Endodermal cell (in vitro differentiated cells): ENCODE measurements at regions not wholly inside any gene's neighbourhood (a gene's known extent, or its start where the extent isn't known, plus 50 kb on each side); places are given as distances from the start of the nearest gene placed in this dataset.

Experiments
- DNase-seq: peaks from one replicate; pipeline ENCODE4 v3.0.0-alpha.2; 2017
- H3K27ac ChIP-seq: 2 replicates; pipeline ENCODE4 v1.5.1; 2013; ENCODE audit warnings: mild to moderate bottlenecking, low read depth, low read length, moderate library complexity
- H3K27me3 ChIP-seq: 2 replicates; pipeline ENCODE4 v1.6.1; 2013; ENCODE audit warnings: mild to moderate bottlenecking, low read length, moderate library complexity; ENCODE audit not compliant: insufficient read depth, control insufficient read depth, poor library complexity, severe bottlenecking
- H3K36me3 ChIP-seq: 2 replicates; pipeline ENCODE4 v1.7.0; 2013; ENCODE audit warnings: mild to moderate bottlenecking, low read length, moderate library complexity; ENCODE audit not compliant: control insufficient read depth, insufficient read depth
- H3K4me1 ChIP-seq: one replicate; pipeline ENCODE4 v1.7.0; 2013; ENCODE audit warnings: low read length; ENCODE audit not compliant: control insufficient read depth, insufficient read depth
- H3K4me3 ChIP-seq: 2 replicates; pipeline ENCODE4 v1.5.1; 2013; ENCODE audit warnings: mild to moderate bottlenecking, low read length, moderate library complexity
- H3K9ac ChIP-seq: 2 replicates; pipeline ENCODE4 v1.6.1; 2013; ENCODE audit warnings: mild to moderate bottlenecking, low read length, moderate library complexity; ENCODE audit not compliant: poor library complexity, severe bottlenecking; ENCODE audit errors: extremely low read depth
- H3K9me3 ChIP-seq: 2 replicates; pipeline ENCODE4 v1.6.1; 2013; ENCODE audit warnings: mild to moderate bottlenecking, low read length, moderate library complexity; ENCODE audit not compliant: control insufficient read depth
- H3K27ac Mint-ChIP-seq: 2 replicates; pipeline ENCODE4 v1.8.0; 2020; ENCODE audit warnings: mixed read lengths
- H3K27me3 Mint-ChIP-seq: 2 replicates; pipeline ENCODE4 v1.8.0; 2021; ENCODE audit warnings: mild to moderate bottlenecking, mixed read lengths; ENCODE audit not compliant: insufficient read depth
- H3K36me3 Mint-ChIP-seq: 2 replicates; pipeline ENCODE4 v1.8.0; 2020; ENCODE audit warnings: low read depth, mixed read lengths
- H3K4me1 Mint-ChIP-seq: 2 replicates; pipeline ENCODE4 v1.8.0; 2020; ENCODE audit warnings: mixed read lengths
- H3K4me3 Mint-ChIP-seq: 2 replicates; pipeline ENCODE4 v1.8.0; 2020; ENCODE audit warnings: mild to moderate bottlenecking, moderate library complexity, mixed read lengths
- H3K9me3 Mint-ChIP-seq: 2 replicates; pipeline ENCODE4 v1.8.0; 2020; ENCODE audit warnings: mild to moderate bottlenecking, mixed read lengths
- CTCF ChIP-seq: fragments of 200-600 bp; sonication (generic); conservative IDR thresholded peaks from 2 replicates; pipeline ENCODE4 v1.5.0; 2021; ENCODE audit warnings: antibody characterized with exemption, mild to moderate bottlenecking
- WGBS, 2 experiments: methylation state at CpG; one replicate each; pipeline versions ENCODE4 v1.1.5 to v1.1.7; 2013; ENCODE audit warnings: missing lambda C conversion rate in 2 of 2, mixed read lengths in 1 of 2; ENCODE audit not compliant: insufficient coverage in 1 of 2, insufficient read length in 1 of 2; 5-methylcytosine and 5-hydroxymethylcytosine counted together

- H3K27me3 ChIP-seq = no peaks in the 10 kb centered on the region
- Mint-ChIP-seq H3K27me3 (peaks cover 2% of the 10 kb centered on the region), H3K27ac (no peak overlapping the region), H3K4me3 (no peak overlapping the region), H3K4me1 (peaks cover 7% of the 10 kb centered on the region), H3K36me3 (no peaks in the 10 kb centered on the region), H3K9me3 (no peaks in the 10 kb centered on the region)
- DNase-seq = peak; percentile 20
- H3K9me3 ChIP-seq = no peaks in the 10 kb centered on the region
- H3K36me3 ChIP-seq = no peaks in the 10 kb centered on the region
- H3K9ac ChIP-seq = no peak overlapping the region
- H3K27ac ChIP-seq = no peak overlapping the region
- WGBS, 2 experiments = 80 to 86% methylated on average over 7 to 9 of the region's 9 CpGs
- H3K4me1 ChIP-seq = no peaks in the 10 kb centered on the region
- TF ChIP-seq CTCF = no peak
- no peak overlapping the region for H3K4me3 ChIP-seq
Measured at GRCh38 chr2:129796801-129797488, 182.5 kb upstream of the RAB6C start.

- Histone ChIP-seq H3K9ac (no peak overlapping the region), H3K4me3 (no peak overlapping the region), H3K4me1 (no peaks in the 10 kb centered on the region), H3K9me3 (no peaks in the 10 kb centered on the region), H3K27ac (no peak overlapping the region), H3K27me3 (no peaks in the 10 kb centered on the region), H3K36me3 (no peaks in the 10 kb centered on the region)
- Mint-ChIP-seq H3K27ac (no peak overlapping the region), H3K27me3 (peaks cover 2% of the 10 kb centered on the region), H3K36me3 (no peaks in the 10 kb centered on the region), H3K9me3 (no peaks in the 10 kb centered on the region), H3K4me1 (peaks cover 13% of the 10 kb centered on the region), H3K4me3 (no peak overlapping the region)
- no peak for TF ChIP-seq CTCF
- WGBS, 2 experiments = 90 to 98% methylated on average over 7 to 16 of the region's 16 CpGs
- peak; percentile 39 for DNase-seq
Measured at GRCh38 chr2:129797489-129798300, 181.8 kb upstream of the RAB6C start.

- H3K36me3 ChIP-seq = no peaks in the 10 kb centered on the region
- DNase-seq = peak; percentile 38
- no peak overlapping the region for H3K4me3 Mint-ChIP-seq
- 92 to 96% methylated on average over 5 to 9 of the region's 9 CpGs for WGBS, 2 experiments
- H3K9ac ChIP-seq = no peak overlapping the region
- H3K4me1 ChIP-seq = no peaks in the 10 kb centered on the region
- no peaks in the 10 kb centered on the region for H3K36me3 Mint-ChIP-seq
- H3K9me3 ChIP-seq = no peaks in the 10 kb centered on the region
- no peaks in the 10 kb centered on the region for H3K9me3 Mint-ChIP-seq
- no peaks in the 10 kb centered on the region for H3K27me3 ChIP-seq
- no peak overlapping the region for H3K4me3 ChIP-seq
- no peak overlapping the region for H3K27ac Mint-ChIP-seq
- H3K27ac ChIP-seq = no peak overlapping the region
- peaks cover 2% of the 10 kb centered on the region for H3K27me3 Mint-ChIP-seq
- no peak for TF ChIP-seq CTCF
- peaks cover 17% of the 10 kb centered on the region for H3K4me1 Mint-ChIP-seq
Measured at GRCh38 chr2:129798301-129798581, 181.2 kb upstream of the RAB6C start.
